ENCODE measurements at regions not wholly inside any gene's neighbourhood (a gene's known extent, or its start where the extent isn't known, plus 50 kb on each side); places are given as distances from the start of the nearest gene placed in this dataset.
A peak's percentile ranks its signal among the peaks of the same experiment; 100 is the strongest.

DNA sequence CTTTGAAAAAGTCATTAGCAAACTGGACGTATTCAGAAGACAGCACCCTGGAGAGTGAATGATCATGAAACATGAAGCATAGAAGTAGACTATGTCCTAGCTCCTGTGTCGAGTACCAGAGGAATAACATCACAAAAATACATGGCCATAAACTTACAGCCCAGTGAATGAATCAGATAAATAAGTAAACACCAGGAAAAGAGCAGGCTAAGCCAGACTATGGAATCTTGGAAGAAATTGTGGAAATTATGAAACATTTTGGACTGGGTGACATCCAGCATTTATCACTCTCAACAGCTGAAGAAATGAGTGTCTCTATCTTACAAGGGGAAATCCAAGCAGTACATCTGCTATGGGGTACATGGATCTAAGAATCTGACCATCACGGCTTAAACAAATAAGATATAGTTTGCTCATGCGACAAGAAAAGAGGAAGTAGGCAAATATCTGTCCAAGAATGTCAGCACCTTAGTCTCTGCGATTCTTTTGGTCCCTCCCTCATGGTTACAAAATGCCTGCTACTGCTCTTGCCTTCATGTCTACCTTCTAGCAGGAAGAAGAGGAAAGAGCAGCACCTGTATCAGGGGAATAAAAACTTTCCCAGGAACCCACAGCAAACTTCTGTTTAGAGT lies 481.5 kb downstream of the BCOR start:
- no peak for DNase-seq

GRCh38 chrX:39616731-39617130 lies 481.0 kb downstream of the BCOR start:
- no peak for DNase-seq

GRCh38 chrX:39618178-39618577 lies 479.6 kb downstream of the BCOR start:
- DNase-seq = no peak

GRCh38 chrX:39619182-39620009 lies 478.4 kb downstream of the BCOR start:
- DNase-seq = no peak

DNA sequence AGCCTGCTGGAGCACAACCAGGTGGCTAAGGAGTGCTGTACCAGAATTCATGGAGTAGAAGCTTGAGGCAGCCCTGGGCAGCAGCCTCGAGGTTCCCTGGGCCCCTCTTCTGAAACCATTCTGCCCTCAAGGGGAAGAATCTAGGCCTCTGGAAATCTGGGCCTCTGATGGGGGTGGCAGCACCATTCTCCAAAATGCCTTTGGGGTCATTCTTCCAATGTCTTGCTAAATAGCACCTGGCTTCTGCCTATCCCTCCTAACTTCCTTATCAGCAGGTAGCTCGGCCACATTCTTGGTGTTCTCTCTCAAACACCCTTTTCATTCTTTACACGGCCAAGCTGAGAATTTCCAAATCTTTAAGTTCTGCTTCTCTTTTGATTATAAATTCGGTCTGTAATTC lies 473.6 kb downstream of the BCOR start:
- DNase-seq = no peak

DNA sequence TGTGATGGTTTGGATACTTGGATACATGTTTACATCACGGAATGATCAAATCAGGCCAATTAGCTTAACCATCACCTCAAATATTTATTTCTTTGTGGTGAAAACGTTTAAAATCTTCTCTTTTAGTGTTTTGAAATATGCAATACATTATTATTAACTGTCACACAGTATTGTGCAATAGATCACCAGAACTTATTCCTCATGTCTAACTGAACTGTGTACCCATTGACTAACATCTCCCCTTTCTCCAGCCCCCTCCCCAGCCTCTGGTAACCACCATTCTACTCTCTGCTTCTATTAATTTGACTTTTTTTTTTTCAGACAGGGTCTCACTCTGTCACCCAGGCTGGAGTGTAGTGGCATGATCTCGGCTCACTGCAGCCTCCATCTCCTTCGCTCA lies 471.9 kb downstream of the BCOR start:
- no peak for DNase-seq

GRCh38 chrX:39626749-39627148 lies 471.0 kb downstream of the BCOR start:
- DNase-seq = peak; percentile 32 to 65

DNA sequence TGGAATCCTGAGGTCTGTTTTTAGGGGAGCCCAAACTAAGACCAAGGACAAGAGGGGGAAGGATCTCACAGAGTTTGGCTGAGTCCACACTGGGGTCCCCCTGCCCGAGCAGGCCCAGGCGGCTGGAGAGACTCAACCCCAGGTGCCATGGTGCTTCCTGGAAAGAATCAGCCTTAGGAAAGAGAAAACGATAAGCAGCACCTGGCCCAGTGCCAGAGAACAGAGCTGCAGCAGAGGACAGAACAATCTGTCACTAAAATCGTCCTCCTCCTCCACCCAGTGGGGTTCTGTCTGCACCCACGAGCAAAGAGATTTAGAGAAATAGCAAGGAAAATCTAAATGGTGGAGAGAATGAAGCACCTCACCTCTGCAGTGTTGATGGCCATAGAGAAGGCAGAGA lies 470.5 kb downstream of the BCOR start:
- peak in 1 of 2 experiments; percentile 13 for DNase-seq

DNA sequence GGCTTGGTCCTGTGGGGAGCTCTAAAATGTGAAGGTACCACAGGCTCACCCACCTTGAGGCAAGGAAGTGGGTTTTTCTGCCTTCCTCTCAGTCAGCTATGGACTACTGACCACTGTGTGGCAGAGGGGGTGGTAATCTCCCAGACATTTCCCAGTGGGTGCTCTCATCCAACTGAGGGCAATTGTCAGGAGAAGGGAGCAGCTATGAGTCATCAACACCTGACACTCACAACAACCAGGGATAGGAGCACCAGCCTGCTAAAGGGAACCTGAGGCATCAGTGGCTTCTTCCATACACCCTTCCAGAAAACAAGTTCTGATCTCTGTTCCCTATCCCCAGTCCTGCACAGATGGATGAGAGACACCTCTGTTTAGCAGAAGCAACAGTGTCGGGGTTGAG lies 468.8 kb downstream of the BCOR start:
- DNase-seq = no peak

DNA sequence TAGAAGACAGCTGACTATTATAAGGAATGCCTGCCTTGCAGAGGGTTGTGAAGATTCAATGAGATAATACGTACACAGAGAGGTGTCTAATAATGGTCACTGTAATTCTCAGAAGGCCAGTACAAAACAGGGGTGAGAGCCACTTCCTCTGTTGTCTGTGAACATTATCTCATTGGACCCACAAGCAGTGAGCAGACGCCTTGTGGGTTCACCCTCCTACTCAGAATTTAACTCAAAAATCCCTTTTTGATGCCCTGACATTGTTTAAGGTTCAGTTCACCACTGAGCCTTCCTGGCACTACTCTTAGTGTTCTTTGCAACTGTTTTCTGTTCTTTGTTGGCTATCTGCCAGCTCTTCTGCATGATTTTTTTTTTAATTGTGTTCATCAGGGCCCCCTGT lies 467.4 kb downstream of the BCOR start:
- DNase-seq = no peak

DNA sequence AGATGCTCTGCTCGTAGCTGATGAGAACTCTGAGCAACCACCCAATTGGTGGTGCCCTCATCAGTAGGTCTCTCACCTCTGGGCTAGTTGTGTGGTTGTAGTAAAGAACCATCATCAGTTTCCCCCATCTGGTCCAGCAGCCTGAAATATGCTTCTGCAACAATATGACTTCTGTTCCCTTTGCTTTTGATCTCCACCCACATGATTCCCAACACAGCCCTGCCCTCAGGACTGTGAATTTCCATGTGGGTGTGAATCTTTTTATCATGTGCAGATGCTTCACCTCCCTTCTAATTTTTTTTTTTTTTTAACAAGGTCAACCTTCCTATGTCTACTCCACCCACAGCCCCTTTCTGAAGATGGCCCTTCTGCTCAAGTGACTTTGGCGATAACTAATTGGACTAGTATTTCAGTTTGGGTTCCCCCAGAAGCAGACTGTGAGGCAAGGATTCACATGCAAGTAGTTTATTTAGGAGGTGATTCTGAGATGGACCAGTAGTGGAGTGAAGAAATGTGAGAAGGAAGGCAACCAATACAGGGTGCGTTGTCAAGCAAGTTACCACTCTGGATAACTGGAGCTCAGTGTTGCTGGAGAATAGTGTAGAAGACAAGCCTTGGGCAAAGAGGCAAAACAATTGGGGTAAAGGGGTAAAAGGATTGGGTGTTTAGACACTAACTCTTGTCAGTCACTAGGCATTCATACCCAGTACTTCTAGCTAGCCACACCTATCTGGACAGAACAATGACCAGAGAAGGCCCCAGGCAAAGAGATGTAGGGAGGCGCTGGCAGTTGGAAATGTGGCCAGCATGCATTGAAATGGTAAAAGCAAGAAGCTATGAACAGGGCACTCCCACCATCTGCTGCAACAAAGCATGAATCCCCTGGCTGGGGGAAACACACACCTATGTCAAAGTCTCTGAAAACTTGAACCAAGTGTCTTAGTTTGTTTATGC lies 466.2 kb downstream of the BCOR start:
- no peak for DNase-seq

DNA sequence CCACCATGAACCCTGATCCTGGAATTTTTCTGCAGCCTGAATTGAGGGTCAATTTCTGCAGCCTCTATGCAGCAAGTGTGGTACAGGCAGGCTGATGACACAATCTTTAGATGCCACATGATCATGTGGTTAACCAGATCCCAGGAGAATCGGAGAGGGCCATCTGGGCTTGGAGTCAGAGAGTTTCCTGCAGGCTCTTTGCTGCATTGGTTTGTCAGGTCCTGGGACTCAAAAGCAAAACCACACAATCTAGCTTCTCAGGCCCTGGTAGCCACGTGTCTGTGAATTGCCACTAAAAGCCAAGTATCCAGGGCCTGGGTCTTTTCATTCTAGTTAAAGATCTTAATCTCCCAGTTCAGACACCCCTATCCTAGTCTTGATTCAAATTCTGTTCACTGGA lies 464.5 kb downstream of the BCOR start:
- no peak for DNase-seq

- no peak for DNase-seq
Measured at GRCh38 chrX:39636481-39636880, 461.3 kb downstream of the BCOR start.

- no peak for DNase-seq
Measured at GRCh38 chrX:39638526-39638925, 459.2 kb downstream of the BCOR start.

DNA sequence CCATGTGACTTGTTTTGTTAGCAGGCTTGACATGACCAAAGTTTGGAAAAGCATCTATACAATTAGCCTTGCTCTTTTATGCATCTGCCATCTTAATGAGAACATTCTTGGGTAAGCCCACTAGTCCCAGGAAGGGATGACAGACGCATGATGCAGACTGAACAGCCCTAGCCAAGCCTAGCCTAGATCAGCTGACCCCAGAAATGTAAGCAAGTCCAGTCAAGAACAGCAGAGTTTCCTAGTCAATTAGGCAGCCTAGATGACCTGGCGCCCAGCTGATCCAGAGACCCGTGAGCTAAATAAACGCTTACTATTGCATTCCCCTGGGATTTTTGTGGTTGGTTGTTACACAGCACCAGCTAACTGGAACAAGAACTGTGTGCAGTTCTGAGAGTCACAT lies 457.9 kb downstream of the BCOR start:
- no peak for DNase-seq

DNA sequence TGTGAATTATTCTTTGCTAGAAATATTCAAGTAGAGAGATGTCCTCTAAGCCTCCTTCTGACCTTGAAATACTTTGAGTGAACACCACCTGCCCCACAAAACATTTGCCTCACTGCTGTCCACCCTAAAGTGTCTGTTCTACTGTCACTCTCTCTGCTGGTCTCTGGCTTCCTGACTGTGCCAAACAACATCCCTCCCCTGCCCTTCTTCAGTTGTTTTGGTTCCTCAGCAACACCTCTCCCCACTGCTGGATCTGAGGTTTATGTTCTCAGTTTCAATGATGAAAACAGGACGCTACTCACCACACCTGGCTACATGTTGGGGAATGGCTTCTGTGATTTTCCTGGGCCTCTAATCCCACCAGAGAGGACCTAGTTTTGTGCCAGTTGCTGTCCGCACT lies 456.9 kb downstream of the BCOR start:
- DNase-seq = no peak

- no peak for DNase-seq
Measured at GRCh38 chrX:39642071-39642470, 455.7 kb downstream of the BCOR start.

GRCh38 chrX:39643550-39643949 lies 454.2 kb downstream of the BCOR start:
- DNase-seq = no peak

DNA sequence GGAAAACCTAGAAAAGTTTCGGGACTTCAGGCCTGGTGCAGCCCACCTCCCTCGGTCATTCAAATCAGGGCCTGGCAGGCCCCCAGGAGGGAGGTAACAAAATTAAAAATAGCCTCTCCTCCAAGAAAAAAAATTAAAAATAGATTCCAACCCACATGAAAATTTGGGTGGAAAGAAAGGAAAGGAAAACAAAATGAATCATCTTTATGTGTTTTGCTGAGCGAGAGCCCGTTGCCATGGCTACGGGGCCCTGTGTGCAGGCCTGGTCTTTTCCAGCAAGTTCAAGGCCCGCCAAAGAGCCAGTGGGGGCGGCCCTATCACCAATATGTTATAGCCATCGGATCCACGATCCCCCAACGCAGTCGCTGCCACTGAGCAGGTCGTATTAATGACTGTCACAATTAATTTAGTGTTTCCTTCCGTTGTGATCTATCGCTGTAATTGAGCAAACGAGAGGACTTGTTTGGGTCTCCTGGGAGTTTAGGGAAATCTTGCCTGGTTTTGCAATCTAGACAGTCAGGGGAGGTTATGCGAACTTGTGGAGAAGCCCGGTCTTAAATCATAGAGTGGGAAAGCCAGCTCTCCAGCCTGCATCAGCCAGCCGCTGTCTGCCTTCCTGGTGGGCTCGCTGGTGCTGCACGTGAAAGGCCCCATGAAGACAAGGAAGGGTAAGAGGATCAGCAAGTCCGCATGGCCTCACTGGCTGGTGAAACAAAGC lies 452.4 kb downstream of the BCOR start:
- peak in 1 of 2 experiments; percentile 36 for DNase-seq

GRCh38 chrX:39648548-39649254 lies 449.1 kb downstream of the BCOR start:
- no peak for DNase-seq

DNA sequence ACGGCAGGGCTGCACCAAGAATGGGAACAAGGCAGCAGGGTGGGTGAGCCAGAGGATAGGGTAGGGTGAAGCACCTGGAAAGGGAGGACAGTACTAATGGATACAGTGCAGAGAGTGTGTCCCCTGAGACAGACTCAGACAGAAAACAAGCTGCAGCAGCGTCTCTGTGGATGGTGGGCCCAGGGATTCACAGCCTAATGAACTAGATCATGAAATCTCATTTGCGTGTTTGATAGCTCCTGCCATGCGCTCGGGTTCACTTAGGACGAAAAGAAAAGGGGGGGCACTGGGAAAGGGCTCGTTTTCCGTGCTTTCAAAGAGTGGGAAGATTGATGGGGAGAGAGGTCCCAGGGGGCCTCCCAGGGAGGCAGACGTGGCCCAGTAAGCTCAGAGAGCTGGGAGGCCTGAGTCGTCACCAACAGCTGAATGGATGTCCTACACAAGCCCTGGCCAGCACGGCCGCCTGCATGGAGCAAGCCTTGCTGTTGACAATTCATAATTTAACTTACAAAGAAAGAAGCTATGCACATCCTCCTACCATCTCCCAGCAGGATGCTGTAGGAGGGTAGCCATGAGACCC lies 446.9 kb downstream of the BCOR start:
- peak; percentile 17 to 51 for DNase-seq

DNA sequence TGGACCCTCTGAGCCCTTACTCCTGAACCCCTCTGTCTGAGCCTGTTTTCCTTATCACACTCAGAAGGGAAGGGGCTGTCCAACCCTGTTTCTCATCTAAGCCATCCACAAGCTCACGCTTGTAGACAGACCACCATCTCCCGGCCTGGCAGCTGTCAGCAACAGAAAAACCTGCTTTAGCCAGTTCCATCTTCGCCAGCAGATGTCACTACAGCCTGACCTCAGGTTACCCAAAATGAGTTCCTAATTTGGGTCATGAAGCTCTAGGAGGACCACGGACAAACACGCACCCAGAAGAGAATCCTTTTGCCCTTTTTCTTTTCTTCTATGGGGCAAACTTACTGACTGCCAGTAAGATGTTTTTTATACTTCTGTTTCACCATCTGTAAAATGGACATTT lies 445.4 kb downstream of the BCOR start:
- DNase-seq = peak in 1 of 2 experiments; percentile 59

Measured in NCI-H526 (cell line).